ENCODE measurements at regions not wholly inside any gene's neighbourhood (a gene's known extent, or its start where the extent isn't known, plus 50 kb on each side); places are given as distances from the start of the nearest gene placed in this dataset.

DNA sequence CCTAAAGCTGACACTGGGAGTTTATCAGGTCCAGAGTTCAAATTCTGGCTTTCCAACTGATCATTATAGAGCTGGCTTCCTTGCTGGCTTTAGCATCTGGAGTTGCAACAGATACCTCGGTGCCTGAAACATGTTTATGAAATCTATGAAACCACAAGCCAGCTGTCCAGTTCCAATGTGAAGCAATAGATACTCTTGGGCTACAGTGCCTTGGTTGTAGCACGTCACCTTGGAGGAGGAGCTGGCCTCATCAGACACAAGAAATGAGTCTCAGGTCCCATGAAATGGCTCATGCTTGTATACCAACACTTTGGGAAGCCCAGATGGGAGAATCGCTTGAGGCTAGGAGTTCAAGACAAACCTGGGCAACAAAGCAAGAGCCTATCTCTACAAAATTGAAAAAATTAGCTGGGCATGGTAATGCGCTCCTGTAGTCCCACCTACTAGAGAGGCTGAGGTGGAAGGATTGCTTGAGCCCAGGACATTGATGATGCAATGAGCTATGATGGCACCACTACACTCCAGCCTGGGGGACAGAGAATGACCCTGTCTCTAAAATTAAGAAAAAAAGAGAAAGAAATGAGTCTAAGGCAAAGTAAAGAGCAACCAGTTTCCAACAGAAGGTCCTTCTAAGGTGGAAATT is 132.5 kb upstream of the ZNF648 start:
- DNase-seq (ENCODE audit: low read depth), result no peak

DNA sequence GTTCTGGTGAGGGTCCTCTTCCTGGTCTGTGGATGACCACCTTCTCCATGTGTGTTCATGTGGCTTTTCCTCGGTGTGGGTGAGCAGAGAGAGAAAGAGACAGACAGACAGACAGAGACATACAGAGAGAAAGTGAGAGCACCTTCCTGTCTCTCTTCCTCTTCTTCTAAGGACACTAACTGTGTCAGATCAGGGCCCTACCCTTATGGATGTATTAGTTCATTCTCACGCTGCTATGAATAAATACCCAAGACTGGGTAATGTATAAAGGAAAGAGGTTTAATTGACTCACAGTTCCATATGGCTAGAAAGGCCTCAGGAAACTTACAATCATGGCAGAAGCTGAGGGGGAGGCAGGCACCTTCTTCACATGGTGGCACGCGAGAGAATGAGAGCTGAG is 131.5 kb upstream of the ZNF648 start:
- no peak for DNase-seq (ENCODE audit: low read depth)

DNA sequence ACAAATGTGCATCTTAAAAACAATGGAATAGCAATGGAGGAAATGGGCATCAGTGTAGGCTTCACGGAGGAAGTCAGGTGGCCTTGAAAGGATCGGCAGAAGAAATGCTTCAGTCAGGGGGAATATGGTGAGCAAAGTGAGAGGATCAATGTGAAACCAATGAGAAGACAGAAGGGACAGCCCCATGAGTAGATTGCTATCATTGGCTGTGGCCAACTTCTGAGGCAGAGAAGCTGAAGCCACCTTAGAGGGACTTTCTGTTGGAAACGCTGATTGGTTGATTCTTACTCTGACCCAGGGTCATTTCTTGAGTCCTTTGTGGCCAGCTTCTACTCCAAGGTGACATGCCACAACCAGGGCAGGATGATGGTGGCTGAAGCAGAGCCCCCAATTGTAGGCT is 130.7 kb upstream of the ZNF648 start:
- no peak for DNase-seq (ENCODE audit: low read depth)

DNA sequence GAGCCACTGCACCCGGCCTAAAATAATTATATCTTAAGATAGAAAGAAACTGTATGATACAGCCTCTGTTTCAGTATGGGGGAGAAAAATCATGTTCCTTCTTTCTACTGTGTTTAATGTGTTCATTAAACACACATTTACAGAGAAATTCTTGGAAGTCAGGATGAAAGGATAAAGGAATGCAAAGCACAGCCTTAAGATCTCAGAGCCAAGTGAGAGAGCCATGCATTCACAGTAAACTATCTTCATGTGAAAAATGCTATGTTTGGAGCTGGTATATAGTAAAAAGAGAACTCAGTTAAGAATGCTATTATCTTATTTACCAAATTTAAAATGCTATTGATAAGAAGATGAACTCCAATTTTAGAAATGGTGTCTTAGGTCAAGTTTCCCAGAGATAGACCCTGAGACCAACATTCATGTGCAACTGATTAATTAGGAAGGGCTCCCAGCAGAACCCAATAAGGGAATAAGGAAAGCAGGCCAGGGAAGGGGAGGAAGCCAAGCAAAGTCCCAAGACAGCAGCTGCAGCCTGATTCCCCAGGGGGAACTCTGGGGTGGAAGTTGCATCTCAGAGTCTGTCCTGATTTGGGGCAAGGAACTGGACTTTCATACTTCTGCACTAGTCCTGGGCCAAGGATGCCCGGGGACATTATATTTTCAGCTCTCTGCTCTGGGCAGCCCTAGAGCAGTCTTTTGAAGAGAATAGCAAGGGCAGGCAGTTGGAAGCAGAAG is 130.0 kb upstream of the ZNF648 start:
- DNase-seq (ENCODE audit: low read depth), result no peak

DNA sequence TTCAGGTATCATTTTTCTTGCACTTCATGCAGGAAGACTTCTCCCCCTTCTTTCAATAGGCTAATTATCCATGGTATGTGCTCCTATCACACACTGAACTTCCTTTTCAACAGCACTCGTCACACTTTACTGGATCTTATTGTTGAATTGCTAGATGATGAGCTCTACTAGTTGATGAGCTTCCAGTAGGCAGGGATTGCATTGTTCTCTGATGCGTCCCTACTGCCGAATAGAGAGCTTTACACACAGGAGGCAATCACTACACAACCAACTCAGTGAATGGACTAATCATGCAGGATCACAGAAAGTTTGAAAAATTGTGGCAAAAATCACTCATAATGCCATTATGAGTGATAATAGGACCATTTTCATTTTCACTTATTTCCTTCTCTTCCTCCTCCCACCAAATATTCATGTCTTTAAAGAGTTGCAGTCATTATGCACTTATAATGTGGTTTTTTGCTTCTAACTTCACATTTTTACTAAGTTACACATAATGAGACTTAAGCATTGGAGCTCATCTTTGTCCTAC is 128.1 kb upstream of the ZNF648 start:
- DNase-seq (ENCODE audit: low read depth), result no peak

DNA sequence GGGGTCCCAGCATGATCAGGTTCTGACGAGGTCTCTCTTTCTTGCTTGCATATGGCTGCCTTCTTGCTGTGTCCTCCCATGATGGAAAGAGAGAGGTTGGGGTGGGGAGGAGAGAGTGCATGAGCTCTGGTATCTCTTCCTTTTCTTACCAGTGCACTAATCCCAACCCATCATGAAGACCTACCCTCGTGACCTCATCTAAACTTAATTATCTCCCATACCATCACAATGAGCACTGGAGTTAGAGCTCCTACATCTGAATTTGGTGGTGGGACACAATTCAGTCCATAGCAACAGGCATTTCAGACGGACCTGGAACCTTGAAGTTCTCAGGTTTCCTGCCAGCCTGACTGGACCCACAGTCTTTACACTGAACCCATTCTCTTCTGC is 125.2 kb upstream of the ZNF648 start:
- DNase-seq (ENCODE audit: low read depth), result no peak

DNA sequence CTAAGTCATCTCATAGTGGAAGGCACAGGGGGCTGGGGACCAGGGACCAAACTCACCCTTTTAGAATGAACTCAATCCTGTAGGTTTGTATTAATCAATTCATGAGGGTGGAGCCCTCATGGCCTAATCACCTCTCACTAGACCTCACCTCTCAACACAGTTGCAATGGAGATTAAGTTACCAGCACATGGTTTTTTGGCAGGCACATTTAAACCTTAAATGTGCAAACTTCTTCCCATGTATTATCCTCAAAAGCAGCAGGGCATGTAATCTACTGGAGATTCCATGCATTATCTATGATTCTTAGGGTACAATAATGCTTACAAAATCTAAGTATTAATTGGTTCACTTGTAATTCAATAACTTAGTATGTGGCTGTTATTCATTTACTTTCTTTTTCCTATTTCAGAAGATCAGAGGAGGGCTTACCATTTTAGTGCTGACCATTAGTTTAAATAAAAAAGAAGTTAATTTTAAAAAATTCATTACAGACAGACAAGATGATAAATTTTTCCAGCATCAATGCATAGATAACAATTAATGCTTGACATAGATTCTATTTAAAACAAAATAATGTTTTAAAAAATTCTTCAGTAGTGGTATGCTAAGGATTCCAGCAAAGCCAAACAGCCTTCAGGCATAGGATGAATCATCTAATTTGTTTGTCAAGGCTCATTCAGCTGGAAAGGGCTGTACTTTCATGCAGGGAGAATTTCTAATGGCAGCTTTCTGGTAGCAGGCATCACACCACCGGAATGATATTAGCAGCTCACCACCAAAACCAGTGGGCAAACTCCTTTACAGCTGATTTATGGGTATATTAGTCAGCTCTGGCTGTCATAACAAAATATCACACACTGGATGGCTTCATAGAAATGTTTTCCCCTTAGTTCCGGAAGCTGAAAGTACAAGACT is 124.6 kb upstream of the ZNF648 start:
- DNase-seq (ENCODE audit: low read depth), result no peak

DNA sequence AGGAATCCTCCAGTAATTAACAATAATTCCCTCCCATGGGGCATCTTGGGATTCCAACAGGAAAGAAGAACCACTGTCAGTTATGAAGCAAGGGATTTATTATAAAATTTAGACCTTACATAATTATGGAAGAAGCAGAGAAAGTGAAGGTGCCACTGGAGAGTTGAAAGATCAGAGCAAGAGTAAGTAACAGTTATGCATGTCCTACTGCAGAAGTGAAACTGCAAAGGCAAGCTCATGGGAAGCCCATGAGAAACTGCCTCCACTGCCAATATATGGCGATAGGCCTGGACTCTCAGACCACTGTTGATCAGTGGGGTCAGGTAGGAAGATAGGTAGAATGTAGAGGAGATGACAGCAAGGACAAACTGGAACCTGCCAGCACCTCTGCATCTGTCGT is 123.6 kb upstream of the ZNF648 start:
- no peak for DNase-seq (ENCODE audit: low read depth)

DNA sequence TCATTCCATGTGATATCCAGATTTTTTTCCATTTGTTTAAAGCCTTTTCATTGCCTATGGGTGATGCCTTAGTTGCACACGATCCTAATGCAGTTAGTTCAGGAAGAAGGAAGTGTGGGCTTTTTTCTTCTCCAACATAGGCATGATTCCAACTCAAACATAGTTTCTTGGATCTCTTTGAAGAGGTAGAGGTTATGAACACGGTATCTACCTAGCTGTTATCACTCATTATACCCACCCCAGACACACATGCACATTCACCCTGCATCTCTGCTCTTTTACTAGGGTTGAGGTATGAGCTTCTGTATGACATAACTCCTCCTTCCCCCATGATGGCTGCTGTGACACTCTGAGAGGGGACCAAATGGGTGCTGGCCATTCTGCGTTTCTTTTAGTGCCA is 122.1 kb upstream of the ZNF648 start:
- DNase-seq (ENCODE audit: low read depth), result no peak

DNA sequence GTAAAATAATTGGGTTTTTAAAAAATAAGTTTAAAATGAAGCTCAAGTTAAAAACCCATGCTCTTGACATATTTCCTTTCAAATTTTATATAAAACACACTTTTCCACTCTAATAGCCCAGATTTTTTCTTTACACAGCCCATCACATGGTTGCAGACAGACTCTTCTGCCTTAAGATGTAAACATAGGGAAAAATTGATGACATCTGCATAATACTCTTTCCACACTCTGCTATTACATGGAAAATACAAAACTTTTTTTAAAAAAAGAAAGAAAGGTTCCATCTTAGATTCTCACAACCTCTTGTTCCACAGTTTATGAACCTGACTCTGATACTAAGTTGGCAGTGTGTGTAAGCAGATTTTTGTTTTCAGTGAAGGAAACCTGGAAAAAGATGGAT is 120.8 kb upstream of the ZNF648 start:
- no peak for DNase-seq (ENCODE audit: low read depth)

DNA sequence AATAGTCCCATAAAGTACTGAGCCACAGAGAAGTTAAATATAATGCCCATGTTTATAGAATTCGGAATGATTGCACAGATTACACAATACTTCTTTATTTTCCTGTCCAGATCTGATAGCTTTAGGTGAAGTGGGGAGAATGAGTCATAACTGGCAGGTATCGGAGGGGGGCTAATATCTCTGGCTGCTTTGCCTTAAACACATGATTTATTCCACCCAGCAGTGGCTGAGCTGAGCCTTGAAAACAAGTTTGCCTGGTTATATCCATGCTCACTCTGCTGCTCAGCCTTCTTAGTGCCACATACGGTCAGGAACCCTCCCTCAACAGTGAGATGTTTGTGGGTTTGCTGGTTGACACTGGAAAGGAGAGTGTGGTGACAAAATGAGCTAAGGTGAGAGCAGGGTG is 119.7 kb upstream of the ZNF648 start:
- DNase-seq (ENCODE audit: low read depth), result no peak

DNA sequence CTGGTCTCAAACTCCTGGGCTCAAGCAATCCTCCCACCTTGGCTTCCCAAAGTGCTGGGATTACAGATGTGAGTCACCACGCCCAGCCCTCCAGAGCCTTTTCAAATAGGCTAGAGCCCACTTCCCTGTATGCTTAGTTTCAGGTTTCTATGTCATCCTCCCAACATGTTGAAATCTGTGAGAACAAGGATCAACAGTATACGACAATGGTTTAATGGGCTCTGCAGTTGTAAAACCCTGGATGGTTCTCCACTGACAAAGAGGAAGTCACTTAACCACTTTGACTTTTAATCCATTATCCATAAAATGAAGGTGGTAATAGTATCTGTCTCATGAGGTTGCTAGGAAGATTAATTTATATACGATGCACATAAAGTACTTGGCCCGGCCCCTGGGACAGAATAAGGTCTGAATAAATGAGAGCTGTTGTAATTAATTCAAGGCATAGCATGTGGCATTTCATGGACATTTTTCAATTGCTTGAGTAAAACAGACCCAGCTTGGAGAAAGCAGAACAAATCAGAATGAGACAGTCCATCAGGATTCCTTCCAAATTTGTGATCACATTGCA is 113.9 kb upstream of the ZNF648 start:
- no peak for DNase-seq (ENCODE audit: low read depth)

DNA sequence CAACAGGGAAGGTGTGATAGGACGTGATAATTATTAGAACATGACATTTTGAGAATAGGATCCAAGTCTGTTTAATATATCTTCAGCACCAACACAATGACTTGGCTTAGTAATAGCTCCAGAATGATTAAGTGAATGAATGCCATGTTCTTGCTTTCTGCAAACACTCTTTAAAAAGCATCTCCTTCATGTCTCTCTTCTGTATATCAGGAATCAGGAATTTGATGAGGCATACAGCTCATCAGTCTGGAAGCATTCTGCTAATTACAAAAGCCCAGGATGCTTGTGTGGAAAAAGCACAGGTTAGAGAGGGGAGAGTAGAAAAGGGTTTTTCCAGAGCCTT is 113.0 kb upstream of the ZNF648 start:
- no peak for DNase-seq (ENCODE audit: low read depth)

DNA sequence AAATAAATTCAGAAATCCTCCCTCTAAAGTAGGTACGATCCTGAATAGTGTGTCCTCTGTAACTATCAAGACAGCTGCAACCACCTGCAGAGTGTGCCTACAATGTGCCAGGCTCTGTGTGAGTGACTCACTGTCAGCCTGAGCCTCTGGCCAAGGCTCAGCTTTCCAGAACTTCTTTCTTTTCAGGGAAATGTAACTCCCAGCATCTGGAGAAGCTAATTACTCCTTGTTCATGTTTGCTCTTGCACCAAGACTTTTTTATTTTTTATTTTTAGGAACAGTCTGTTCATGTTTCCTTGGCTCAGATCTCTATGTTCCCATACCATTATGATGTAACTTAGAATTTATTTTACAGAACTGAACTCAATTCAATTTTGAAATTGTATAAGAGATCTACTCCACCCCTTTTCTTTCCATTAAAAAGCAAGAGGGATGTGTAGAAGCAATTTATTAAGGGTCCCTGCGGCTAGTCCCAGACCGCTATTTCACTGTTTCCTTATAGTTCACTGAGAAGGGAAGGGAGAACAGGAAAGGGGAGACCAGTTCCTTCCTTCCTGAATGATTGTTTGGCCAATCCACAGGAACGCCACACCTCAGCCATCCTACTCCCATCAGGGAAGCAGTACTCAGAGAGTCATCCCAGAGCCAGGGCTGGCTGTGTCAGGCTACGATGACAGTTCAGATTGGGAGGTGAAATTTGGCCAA is 112.4 kb upstream of the ZNF648 start:
- no peak for DNase-seq (ENCODE audit: low read depth)

DNA sequence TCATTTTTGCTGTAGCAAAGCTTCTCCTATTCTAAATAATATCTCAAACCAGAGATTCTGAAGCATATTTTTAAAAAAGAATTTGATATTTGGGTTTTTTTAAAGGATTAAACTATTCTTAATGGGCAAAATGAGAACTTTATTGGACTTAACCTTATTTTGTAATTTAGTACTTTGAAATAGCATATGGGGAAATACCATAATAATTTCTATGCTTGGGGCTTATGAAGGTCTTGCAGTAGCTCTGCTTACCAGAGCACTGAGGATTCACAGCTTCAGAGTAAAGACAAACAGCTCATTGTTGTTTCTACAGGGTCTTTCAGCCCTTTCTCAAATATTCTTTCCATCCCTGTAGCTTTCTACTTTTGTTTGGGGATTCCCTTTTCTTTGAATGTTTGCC is 111.2 kb upstream of the ZNF648 start:
- no peak for DNase-seq (ENCODE audit: low read depth)

DNA sequence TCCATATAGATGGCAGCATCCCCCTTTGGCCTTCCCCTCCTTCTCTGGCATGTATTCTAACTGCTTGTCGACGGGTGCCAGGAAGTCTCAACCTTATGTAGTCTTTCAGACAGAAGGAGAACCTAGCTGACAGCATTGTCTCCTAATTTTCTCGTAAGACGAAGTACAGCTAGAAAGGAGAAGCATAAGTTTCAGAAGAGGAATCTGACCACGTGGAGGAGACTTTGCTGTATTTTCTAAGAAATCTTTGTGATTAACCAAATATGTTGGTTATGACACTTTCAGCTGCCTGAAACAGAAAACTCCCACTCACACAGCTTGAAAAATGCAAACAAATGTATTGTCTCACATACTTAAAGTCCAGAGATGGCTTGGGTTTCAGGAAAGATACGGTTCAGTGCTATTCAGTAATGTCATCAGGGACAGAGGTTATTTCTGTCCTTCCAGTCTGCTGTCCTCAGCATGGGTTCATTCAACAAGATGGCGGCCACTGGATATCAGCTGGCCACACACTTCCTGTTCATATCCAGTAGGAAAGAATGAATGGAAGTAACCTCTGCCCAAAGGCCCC is 109.5 kb upstream of the ZNF648 start:
- no peak for DNase-seq (ENCODE audit: low read depth)

DNA sequence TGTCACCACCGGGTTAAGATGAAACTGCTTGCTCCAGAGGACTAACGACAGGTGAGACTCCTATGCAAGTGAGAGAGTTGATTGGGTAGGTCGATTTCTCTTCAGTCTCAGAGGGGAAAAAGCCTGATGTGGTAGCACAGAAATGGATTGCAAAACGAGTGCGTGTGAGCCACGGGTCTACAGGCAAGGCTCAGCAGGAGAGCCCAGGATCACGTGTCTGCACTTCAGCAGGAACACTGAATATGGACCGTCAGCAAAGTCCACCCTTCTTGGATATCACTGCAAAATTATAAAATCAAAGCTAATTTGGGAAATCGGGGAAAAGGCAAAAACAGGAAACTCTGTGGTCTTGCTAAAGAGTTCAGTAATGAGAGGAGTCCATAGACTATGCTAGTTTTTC is 107.7 kb upstream of the ZNF648 start:
- DNase-seq (ENCODE audit: low read depth), result no peak

DNA sequence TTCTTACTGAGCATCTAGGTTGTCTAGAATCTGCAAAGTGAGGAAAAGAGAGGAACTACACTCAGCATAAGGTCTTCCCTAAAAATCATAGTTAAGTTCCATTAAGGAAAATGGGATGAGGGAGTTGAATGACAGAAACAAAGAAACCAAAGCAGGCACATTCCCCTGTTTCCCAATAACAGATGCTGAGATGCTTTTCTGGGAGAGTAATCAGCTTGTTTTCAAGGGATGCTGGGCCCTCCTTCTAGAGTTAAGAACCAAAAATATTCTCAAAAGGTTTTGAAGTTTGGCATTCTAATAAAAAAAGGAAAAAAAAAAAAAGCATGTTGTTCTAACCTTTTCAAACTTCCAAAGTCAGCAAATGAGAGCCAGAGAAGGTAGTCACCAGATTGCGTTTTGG is 105.2 kb upstream of the ZNF648 start:
- DNase-seq (ENCODE audit: low read depth), result no peak

DNA sequence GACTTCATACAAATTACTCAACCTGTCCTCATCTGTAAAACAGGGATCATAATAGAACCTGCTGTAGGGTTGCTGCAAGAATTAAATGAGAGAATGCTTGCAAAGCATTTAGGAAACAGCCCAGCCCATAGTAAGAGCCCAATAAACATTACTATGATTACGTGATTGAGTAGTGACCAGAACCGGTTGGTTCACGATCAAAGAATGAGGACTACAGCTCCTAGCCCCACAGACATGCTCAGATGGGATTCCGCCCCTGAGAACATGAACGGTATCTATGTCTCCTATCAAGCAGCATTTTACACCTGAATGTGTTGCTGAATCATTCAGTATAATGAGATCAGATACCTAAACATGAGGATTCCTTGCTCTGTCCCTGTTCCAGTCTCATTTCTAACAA is 104.8 kb upstream of the ZNF648 start:
- no peak for DNase-seq (ENCODE audit: low read depth)

DNA sequence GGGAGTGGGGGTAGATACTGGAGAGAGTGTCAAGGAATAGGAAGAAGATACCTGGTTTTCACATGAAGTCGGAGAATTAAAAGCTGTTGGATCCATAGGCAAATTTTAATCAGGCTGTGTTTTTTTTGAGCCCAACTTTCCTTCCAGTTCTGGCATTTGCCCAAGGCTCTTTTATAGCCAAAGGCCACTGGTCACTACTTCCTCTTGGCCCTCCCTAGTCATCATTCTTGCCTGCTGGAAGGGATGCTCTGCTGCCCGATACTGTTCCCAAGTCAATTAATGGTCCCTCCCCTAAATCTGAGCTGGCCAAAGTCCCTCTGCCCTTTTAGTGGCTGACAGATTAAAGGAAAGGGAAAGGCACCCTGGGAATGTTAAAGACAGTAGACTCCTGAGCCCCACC is 102.8 kb upstream of the ZNF648 start:
- DNase-seq (ENCODE audit: low read depth), result no peak

DNA sequence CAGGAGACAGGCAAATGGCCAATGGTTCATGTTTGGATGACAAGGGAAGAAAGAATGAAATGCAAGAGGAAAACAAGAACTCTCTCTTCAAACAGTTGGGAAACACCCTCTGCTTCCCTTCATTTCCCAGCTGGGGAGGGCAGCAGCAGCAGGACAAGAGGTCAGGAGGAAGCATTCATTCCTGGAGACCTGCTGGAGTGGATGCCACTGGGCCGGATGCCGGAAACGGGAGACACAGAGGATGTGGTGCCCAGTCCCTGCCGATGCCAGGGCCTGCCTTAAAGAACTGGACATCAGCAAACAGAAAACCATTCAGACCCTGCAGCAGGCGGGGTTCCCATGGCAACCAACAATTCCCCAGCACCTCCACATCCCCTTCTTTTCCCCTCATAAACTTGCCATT is 102.3 kb upstream of the ZNF648 start:
- no peak for DNase-seq (ENCODE audit: low read depth)

DNA sequence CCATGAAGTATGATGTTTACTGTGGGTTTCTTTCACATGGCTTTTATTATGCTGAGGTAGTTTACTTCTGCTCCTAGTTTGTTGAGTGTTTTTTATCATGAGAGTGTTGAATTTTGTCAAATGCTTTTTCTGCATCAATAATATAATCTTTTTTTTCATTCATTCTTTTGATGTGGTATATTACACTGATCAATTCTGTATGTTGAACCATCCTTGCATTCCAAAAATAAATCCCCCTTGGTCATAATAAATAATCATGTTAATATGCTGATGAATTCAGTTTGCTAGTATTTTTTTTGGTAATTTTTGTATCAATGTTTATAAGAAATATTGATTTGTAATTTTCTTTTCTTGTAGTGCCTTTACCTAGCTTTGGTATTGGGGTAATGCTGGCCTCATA is 97.9 kb upstream of the ZNF648 start:
- DNase-seq (ENCODE audit: low read depth), result no peak

Data from activated T-helper 1 cell treated with Interleukin-2 at 50 U/mL for 16 hours (primary cell).